HG03432 (cell line): ENCODE measurements at regions not wholly inside any gene's neighbourhood (a gene's known extent, or its start where the extent isn't known, plus 50 kb on each side); places are given as distances from the start of the nearest gene placed in this dataset.

Experiments used
- ATAC-seq: cut with Tn5 transposase; IDR thresholded peaks from one replicate; pipeline ENCODE4 v1.9.1; 2021; ENCODE audit warnings: mild to moderate bottlenecking, moderate library complexity; ENCODE audit not compliant: unreplicated experiment

DNA sequence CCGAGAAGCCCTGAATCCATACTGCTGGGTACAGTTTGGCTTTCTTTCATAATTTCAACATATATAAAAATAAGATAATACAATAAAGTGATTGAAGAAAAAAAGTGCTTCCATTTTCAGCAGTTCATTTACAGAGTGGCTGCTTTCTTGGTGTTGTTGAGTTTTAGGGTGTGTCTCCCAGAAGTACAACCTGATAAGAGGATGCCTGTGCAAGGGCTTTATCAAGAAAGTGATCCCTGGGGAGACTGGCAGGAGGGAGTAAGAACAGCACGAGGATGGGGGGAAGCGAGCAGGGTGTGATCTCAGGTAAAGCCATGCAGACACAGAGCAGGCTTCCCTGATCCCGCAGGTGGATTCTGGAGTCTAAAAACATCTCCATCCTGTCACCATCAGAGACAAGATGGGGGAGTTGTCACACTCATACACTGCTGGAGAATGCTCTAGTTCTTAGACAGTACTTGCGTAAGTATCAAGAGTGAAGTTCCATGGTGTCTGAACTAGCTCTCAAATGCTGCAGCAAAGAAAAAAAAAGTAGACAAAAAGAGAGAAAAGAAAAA lies 395.9 kb downstream of the CDH26 start:
- no peak for ATAC-seq

DNA sequence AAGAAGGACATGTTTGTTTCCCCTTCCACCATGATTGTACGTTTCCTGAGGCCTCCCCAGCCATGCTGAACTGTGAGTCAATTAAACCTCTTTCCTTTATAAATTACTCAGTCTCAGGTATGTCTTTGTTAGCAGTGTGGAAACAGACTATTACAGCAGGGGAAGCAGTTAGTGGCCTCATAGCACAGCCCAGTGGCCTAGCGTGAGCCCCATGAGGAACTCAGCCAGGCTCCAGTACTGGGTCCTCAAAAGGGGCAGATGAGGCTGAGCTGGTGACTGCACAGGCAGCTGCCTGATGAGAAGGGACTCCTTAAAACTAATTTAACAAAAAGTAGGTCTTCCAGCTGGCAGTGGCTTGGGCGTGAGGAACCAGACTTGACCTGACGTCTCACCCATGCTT lies 399.9 kb downstream of the CDH26 start:
- no peak for ATAC-seq

DNA sequence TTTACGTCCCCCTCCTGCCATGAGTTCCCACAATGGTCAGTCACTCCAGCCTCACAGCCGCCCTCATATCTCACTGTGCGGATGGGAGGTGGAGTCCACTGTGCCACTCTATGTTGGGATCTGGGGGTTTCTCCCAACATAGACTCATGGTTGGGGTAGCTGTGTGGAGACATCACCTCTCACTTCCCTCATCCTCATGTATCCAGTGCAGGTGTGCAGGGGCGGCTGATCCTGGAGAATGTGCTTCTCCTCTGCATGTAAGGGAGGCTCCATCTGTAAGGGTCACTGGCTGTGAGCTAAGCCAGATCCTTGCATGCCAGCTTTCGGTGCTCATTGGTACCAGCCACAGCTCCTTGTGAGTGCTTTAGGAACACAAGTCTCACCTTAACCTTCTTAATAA lies 400.8 kb downstream of the CDH26 start:
- ATAC-seq: no peak

DNA sequence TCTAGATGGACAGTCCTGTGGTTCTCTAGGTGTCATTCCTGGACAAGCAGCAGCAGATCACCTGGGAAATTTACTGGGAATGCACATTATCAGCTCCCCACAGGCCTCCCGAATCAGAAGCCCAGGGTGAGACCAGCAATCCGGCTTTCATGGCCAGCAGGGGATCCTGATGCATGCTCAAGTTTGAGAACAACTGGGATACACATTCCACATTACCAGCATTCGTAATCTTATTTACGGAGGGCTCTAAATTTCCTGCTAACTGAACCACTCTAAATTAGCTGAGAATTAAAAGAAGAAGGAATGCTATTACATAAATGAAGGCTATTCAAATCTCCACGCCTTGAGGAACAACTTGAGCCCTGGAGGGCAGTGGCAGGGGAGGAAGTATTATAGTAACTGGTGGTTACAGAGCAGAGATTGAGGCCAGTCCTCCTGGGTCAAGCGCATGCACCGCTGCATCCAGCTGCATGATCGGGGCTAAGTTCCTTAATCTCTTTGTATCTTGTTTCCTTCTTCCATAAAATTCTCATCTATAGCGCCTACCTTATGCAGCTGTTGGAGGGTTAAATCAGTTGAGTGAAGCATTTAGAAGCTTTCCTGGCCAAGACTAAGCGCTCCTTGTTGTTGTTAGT lies 403.7 kb downstream of the CDH26 start:
- no peak for ATAC-seq

DNA sequence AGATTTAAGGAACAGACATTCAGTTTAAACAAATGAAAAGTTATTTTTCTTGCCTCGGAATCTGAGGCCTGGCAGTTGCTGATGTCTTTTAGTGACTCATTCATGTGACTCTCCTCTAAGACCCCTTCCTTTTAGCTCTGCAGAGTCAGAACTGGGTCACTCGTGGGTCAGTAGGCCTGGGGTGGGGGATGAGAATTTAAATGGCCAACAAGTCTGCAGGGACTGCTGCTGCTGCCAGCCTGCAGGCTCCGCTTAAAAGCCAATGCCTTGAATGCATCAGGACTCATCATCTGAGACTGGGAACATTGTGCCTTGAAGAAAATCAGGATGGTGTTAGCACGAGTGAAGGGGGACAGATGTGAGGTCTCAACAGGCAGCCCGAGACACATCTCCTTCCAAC lies 404.3 kb downstream of the CDH26 start:
- ATAC-seq: no peak

DNA sequence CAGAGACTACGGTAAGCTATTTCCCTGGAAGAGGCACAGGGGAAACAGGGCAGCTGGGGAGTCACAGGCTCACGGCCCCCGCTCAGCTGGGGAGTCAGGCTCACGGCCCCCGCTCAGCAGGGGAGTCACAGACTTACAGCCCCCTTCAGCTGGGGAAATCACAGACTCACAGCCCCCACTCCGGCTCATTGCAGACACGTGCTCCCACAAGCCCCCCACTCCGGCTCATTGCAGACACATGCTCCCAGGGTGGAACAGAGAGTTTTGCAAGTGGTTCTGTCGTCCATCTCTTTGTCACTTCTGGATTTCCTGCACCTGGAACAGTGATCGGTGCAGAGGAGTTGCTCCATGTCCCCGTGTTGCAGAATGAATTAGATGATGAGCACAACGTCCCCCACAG lies 405.5 kb downstream of the CDH26 start:
- no peak for ATAC-seq

DNA sequence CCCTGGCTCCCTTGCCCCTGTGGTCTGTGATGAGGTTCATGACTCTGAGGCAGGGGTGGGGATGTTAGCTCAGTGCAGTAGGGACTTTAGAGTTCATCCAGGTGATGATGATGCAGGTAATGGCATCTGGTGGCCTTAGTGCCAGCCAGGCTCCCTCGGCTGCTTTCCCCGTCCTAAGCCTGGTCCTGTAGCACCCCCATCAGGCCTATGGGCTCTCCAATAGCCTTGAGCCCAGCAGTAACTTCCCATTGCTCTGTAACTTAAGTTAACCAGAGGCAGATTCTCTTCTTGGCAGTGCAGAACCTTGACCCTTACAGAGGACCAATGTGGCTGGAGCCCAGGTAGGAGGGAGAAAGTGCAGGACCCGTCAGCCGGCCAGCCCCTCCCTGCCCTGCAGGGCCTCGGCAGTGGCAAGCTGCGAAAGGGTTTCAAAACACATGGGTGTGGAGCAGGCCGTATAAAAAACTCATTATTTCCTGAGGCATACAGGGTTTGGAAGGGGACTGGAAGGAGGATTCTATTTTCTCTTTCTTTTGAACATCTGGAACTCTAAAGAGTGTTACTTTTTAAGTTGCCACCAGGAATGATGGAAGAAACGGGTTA lies 406.9 kb downstream of the CDH26 start:
- ATAC-seq: no peak

DNA sequence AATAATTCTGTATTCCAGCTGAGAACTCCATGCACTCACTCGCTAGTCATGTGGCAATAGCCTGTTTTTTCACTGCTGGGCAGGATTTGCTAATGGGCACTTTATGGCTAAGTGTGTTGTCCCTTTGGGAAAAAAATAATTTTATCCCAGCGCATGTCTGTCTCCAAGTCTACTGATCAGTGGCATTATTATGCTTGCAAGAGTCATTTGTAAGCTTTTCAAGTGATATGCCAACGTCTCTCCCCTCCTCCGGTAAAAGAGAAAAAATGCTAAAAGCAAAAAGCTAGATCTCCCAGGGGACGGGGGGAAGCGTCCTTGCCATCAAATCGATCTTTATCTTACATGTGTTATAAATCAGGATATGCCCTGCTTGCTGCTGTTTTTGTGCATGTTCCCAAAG lies 407.7 kb downstream of the CDH26 start:
- ATAC-seq: no peak

DNA sequence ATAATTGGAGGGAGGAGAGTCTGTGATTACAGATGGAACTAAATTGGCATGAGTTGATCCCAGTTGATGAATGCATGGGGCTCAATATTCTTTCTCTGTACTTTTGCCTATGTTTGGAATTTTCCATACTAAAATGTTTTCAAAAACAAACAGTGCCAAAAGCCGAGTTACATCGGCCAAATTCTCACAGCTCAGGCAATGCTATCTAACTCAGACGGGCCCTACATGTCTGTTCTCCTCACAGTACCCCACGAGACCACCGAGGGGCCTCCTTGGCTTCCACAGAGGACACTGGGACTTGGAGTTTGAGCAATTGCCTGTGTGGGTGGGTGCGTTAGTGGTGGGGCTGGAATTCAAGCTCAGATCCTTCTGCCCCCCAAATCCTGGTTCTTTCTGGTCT lies 413.2 kb downstream of the CDH26 start:
- ATAC-seq: no peak

DNA sequence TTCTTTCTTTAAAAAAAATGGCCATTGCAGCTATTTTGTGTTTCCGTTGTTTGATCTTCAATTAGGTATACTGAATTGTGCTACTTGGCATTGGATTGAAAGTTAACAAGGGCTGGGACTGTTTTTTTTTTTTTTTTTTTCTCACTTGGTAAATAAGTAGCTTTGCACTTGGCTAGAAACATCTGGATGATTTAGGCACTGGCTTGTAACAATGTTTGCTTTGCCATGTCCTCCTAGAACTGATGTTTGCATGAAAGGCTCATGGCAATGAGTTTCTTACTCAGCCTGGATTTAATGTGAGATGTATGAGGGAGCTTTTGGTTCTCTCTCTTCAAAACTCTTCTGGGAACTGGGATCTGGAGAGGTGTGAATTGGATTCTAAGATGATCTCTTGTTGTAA lies 414.1 kb downstream of the CDH26 start:
- ATAC-seq: no peak

DNA sequence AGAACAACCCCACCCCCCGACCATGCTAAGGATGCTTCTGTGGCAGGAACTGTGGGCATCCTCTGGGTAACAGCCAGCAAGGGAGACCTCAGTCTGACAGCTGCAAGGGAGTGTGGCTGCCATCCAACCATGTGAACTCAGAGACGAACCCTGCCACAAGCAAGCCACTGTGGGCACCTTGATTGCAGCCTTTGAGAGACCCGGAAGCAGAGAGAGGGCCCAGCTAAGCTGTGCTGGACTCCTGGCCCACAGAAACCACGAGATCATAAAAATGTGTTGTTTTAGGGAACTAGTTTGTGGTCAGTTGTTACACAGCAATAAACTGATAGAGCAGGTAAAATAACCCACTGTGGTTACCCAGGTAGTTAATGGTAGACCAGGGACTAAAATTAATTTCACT lies 414.6 kb downstream of the CDH26 start:
- ATAC-seq: no peak

DNA sequence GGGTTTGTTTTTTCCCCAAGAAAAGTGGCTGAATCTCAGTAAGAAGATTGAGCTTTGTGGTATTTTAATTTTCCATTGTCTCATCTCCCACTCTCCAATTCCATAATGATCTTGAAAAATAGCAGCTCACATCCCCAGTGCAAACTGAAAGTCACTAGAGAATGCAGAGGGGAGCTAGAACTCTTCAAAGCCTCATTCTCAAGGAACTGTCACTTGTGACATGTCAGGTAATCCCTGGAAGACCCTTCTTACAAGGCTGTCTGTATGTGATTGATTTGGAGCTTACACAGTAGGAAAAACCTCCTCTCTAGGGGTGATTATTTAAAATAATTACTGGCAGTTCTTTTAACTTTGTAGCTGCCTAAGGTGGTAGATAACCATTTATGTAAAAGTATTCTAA lies 420.4 kb downstream of the CDH26 start:
- no peak for ATAC-seq

DNA sequence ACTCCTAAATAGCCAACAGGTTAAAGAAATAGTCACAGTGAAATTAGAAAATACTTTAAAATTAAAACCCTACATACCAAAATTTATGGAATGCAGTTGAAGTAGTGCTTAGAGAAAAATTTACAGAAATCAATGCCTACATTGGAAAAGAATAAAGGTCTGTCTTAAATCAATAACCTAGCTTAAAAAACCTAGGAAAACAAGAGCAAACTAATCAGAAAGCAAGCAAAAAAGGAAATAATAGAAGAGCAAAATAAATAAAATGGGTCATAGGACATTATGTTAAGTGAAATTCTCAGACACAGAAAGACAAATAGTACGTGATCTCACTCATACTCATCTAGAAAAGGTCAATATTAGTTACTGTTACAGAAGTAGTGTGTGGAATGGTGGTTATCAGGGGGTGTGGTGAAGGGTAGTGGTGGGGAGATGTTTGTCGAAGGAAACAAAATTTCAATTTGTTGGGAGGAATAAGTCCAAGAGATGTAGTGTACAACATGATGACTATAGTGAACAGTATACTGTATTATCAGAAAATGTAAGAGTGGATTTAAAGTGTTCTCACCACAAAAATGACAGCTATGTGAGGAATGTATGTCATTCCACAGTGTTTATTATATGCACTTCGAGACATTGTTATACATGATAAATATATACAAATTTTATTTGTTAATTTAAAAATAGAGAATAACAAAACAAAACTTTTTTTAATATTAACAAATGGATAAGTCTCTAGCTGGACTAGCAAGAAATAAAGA lies 423.6 kb downstream of the CDH26 start:
- no peak for ATAC-seq

DNA sequence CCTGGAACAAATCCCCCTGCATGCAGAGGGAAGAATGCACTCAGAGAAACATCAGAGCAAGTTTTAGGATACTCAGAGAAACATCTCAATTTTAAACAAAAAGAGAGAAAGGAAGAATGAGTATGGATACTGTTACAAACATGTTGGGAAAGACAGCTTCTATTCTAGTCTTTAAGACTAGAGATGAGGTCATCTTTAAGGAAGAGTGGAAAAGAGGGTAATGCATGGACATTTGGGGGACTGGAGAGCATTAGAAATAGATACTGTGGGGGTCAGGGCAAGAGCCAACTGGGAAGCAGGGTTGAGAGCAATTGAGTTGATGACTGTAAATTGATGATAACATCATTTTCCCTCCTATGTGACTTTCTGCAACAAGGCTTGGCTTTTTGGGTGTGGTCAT lies 431.2 kb downstream of the CDH26 start:
- ATAC-seq: no peak

DNA sequence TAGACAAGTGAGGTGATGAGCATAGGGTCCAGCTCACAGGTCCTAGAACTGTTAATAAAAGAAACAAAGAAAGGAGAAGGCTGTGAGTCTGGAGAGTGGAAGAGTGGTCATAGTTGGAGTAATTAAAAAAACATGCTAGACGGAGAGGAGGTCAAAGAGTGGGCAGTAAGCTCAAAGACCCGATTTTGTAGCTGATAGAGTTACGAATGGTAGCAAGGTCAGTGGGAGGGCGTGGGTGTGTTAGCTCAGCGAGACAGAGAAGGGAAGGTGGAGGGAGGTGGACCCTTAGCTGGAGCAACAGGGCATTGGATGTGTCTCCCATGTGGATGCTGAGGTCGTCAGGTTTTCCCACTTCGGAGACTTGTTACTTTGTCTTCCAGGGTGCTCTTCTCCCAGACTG lies 431.7 kb downstream of the CDH26 start:
- no peak for ATAC-seq

DNA sequence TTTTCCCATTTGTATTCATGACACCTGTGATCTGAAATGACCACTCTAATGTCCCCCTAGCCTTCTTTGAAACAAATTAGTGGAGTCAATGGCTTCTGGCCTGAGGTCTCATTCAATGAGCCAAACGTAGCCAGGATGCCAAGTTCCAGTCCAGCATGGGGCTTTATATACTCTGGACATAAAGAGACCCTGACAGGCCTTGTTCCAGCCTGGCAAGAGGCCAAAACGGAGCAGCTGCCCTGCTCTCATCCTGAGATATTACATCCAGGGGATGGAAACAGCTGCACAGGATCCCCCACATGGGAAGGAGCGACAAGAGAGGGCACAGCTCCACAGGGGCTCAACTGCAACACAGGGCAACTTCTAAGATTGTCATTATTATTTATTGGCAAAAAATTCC lies 437.8 kb downstream of the CDH26 start:
- ATAC-seq: no peak

DNA sequence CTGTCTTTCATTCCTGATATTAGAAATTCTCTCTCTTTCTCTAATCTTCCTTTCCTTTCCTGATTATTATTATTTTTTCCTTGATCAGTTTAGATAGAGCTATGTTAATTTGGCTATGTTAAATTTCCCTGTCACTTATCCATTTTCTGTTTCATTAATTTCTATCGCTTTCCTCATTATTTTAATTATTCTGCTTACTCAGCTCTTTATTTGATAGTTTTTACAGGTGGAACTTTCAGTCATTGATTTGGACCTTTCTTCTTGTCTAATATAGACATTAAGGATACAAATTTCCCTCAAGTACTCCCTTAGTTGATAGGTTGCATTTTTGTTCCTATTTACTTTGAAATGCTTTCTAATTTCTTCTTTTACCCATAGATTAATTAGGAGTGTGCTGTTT lies 442.3 kb downstream of the CDH26 start:
- ATAC-seq: no peak

DNA sequence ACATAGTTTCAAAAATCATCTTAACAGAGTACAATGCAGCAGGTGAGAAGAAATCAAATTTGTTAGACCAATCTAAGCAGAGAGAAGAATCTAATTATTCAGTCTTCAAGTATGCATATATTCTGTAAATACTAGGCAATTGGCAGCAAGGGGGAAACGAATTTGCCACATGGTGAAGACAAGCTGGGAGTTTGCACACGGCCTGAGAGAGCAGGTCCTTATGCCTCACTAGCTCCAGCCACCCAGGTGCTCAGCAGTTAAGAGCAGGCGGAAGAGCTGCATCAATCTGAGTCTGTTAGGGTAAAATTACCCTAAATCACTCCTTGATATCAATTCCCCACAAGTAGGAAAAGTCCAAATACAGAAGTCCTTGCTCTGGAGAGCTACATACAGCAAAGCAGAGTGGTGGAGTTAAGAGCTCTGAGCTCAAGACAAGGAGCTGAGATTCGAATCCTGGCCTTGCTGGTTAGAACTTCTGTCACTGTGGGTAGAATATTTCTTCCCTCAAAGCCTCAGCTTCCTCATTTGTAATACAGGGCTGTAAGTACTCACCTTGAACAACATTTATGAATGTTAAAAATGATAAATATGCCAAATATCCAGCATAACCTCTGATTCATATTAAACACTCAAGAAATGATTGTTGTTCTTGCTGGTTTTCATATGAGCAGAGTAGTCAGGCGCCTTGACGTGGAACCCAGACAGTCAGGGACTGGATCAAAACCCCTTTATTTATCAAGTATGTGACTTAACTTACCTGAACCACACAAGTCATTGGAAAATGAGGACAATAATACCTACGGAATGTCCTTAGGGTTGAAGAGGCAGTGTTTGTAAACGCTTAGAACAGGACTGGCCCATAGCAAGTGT lies 444.2 kb downstream of the CDH26 start:
- no peak for ATAC-seq

DNA sequence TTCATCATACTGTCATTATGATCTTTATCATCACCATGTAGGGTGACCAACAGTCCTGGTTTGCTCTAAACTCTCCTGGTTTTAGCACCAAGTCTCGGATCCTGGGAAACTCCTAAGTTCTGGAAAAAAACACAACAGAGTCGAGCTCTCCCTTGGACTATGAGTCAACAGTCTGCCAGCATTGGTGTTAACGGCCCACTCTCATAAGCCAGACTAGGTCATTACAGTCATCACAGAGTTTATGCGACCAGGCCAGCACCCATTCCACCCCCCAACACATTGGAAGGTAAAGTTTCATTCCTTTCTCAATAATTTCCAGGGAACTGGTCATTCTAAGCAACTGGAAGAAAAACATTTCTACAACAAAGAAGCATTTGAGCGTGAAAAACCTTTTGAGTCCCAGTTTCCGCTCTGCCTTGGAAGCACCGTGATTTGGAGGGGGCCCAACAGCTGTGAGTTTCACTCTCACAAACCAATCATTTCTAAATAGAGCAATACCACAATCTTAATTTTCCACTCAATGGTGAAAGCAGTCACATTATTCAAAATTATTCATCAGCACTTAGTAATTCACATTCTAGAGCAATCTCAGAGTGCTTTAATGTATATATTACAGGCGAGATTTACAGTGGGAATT lies 445.0 kb downstream of the CDH26 start:
- no peak for ATAC-seq

DNA sequence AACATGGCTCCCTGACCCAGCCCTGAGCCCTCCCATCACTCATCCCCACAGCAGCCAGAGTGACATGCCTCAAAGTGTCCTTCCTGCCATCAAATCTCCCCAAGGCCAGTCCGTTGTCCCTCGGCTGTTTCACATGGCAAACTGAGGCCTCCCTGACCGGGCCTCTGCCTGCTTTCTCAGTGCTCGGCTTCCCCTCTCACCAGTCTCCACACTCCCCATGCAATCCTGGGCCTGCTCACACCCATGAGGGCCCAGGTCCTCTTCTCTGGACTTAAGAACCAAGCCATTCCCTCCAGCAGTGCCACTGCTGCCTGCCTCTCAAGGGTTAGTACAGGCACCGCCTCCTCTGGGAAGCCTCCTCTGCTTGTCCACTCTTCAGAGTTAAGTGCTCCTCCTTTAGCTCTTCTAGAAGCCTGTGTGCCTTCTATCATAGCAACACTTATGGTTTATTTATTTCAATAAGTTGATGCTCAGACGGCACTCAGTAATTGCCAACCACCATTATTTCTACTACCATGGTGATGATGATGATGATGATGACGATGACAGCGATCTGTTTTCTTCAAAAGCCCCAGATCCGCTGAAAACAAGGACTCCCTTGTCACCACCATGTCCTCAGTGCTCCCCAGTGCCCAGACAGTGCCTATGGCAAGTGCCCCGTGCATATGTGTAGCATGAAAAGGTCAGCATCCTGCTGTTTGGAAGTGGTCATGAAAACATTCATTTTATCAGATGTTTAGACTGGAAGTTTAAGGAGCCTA lies 449.0 kb downstream of the CDH26 start:
- ATAC-seq: no peak
